CD8-positive, alpha-beta memory T cell (primary cell): ENCODE measurements at regions not wholly inside any gene's neighbourhood (a gene's known extent, or its start where the extent isn't known, plus 50 kb on each side); places are given as distances from the start of the nearest gene placed in this dataset.
A peak's percentile ranks its signal among the peaks of the same experiment; 100 is the strongest.

Experiments
- CTCF ChIA-PET: fragments of 350-600 bp; sonication (Branson Sonifier 250); formaldehyde crosslinking; loops from one replicate; lab custom pipeline; 2021; ENCODE audit warnings: antibody characterized with exemption; lab: Charles Lee
- POLR2A ChIA-PET: fragments of 350-600 bp; sonication (Branson Sonifier 250); formaldehyde crosslinking; loops from one replicate; lab custom pipeline; 2021; ENCODE audit warnings: antibody characterized with exemption; lab: Charles Lee
- DNase-seq, 5 donors: peaks; one replicate each; pipeline versions ENCODE4 v3.0.0 to v3.0.0-alpha.2; 2020 to 2022; ENCODE audit warnings: mixed read lengths in 1 of 5
- H3K27ac ChIP-seq: one replicate; pipeline ENCODE4 v1.7.0; 2013; ENCODE audit warnings: low read depth, mild to moderate bottlenecking, low read length, moderate library complexity
- H3K27me3 ChIP-seq: 2 replicates; pipeline ENCODE4 v1.7.0; 2013; ENCODE audit warnings: low read length, mild to moderate bottlenecking; ENCODE audit not compliant: insufficient read depth, poor library complexity, severe bottlenecking
- H3K36me3 ChIP-seq: 2 replicates; pipeline ENCODE4 v1.7.0; 2013; ENCODE audit warnings: mild to moderate bottlenecking, low read length, moderate library complexity; ENCODE audit not compliant: insufficient read depth
- H3K4me1 ChIP-seq: 2 replicates; pipeline ENCODE4 v1.7.0; 2013; ENCODE audit warnings: mild to moderate bottlenecking, low read length, moderate library complexity; ENCODE audit not compliant: insufficient read depth
- H3K4me3 ChIP-seq: 2 replicates; pipeline ENCODE4 v1.7.0; 2013; ENCODE audit warnings: mild to moderate bottlenecking, low read length
- H3K9me3 ChIP-seq: 2 replicates; pipeline ENCODE4 v1.7.0; 2013; ENCODE audit warnings: mild to moderate bottlenecking, low read length
- H3K27ac Mint-ChIP-seq, 8 donors: one replicate each; pipeline ENCODE4 v1.8.0; 2020 to 2021; ENCODE audit warnings: mixed read lengths in 8 of 8, mild to moderate bottlenecking in 6 of 8, inconsistent platforms in 3 of 8, moderate library complexity in 3 of 8
- H3K27me3 Mint-ChIP-seq, 2 donors: one replicate each; pipeline ENCODE4 v1.8.0; 2020 to 2021; ENCODE audit warnings: mixed read lengths in 2 of 2, mild to moderate bottlenecking in 1 of 2, moderate library complexity in 1 of 2
- H3K36me3 Mint-ChIP-seq, 3 donors: one replicate each; pipeline ENCODE4 v1.8.0; 2020 to 2021; ENCODE audit warnings: mixed read lengths in 3 of 3, inconsistent platforms in 1 of 3, mild to moderate bottlenecking in 1 of 3
- H3K4me1 Mint-ChIP-seq, 3 donors: one replicate each; pipeline ENCODE4 v1.8.0; 2020 to 2021; ENCODE audit warnings: mixed read lengths in 3 of 3, inconsistent platforms in 1 of 3, mild to moderate bottlenecking in 1 of 3
- H3K4me3 Mint-ChIP-seq, 7 donors: one replicate each; pipeline ENCODE4 v1.8.0; 2020 to 2021; ENCODE audit warnings: mixed read lengths in 7 of 7, mild to moderate bottlenecking in 6 of 7, moderate library complexity in 4 of 7, inconsistent platforms in 2 of 7
- H3K9me3 Mint-ChIP-seq, 5 donors: one replicate each; pipeline ENCODE4 v1.8.0; 2020 to 2022; ENCODE audit warnings: mixed read lengths in 5 of 5, mild to moderate bottlenecking in 3 of 5, moderate library complexity in 2 of 5, inconsistent platforms in 1 of 5

DNA sequence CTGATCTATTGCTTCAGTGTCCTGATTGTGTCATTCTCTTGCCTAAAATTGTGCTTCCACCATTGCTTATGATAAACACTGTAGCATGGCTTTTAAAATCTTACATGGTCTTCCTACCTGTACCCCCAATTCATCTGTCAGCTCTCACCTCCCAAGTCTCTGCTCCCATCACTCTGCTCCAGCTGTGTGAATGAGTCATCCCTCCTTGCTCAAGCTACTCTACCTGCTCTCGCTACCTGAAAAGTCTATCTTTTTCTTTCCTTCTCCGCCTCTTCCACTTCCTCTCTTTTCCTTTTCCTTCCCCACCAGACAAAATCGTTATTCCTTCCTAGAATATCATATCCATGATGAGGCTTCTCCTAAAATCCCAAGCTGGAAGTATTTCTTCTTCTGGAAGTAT lies 341.7 kb downstream of the PRELID2 start:
- ChIA-PET POLR2A (no interaction called here), CTCF (no interaction called here)
- H3K27me3 Mint-ChIP-seq, result peaks cover 0 to 2% of the 10 kb centered on the region in 2 donors

DNA sequence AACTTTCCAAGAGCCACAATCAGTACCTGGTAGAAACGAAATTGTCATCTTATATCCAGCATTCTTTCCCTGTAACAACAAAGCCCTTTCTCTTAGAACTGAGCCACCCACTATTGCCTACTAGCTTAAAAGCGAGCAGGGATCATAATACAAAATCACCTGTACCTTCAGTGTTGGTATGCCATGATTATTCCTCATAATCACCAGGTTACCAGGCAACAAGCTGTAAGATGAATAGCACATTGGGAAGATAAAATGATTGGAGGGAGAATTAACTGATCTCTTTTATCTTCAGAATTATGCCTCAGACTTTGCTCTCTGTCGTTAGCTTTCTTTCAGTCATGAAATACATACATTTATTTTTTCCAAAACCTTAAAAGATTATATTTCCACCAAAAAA lies 345.6 kb downstream of the PRELID2 start:
- no peaks in the 10 kb centered on the region for H3K36me3 Mint-ChIP-seq
- ChIA-PET POLR2A (no interaction called here), CTCF (no interaction called here)
- Histone ChIP-seq H3K36me3 (no peaks in the 10 kb centered on the region), H3K4me1 (no peaks in the 10 kb centered on the region), H3K27me3 (no peaks in the 10 kb centered on the region), H3K27ac (no peak overlapping the region), H3K4me3 (no peak overlapping the region), H3K9me3 (no peaks in the 10 kb centered on the region)
- DNase-seq, result no peak
- H3K4me1 Mint-ChIP-seq, result no peaks in the 10 kb centered on the region
- no peak overlapping the region for H3K4me3 Mint-ChIP-seq
- H3K27me3 Mint-ChIP-seq, result peaks cover 0 to 2% of the 10 kb centered on the region in 2 donors
- peaks cover 0 to 13% (median 7%) of the 10 kb centered on the region in 5 donors for H3K9me3 Mint-ChIP-seq
- no peak overlapping the region for H3K27ac Mint-ChIP-seq

More for the DNA sequence above, 341.7 kb downstream of the PRELID2 start:
- H3K4me1 ChIP-seq, result no peaks in the 10 kb centered on the region
- Mint-ChIP-seq H3K9me3 (peaks cover 0 to 12% (median 4%) of the 10 kb centered on the region in 5 donors), H3K4me3 (no peak overlapping the region), H3K4me1 (no peaks in the 10 kb centered on the region), H3K36me3 (no peaks in the 10 kb centered on the region), H3K27ac (peak overlapping the region in 1 of 8 donors; percentile 10)
- no peaks in the 10 kb centered on the region for H3K27me3 ChIP-seq
- no peak for DNase-seq
- H3K27ac ChIP-seq, result no peak overlapping the region
- H3K36me3 ChIP-seq, result no peaks in the 10 kb centered on the region
- no peak overlapping the region for H3K4me3 ChIP-seq
- no peaks in the 10 kb centered on the region for H3K9me3 ChIP-seq

DNA sequence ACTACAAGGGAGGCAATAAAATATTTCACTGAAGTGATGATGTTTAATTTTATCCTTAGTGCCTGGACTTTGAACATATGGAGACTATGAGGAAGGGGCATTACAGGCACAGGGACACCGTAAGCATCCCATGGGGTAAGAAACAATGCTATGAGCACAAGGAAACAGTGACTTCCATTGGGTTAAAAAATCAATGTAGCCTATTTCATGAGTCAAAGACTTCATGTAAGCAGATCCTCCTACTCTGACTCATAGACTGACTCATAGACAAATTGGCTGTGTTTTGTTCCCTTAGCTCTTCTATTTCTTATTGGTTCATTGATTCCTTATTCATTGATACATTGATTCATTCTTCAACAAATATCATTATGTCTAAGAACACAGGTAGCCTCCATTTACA lies 351.0 kb downstream of the PRELID2 start:
- no peaks in the 10 kb centered on the region for H3K36me3 ChIP-seq
- POLR2A ChIA-PET, result no interaction called here
- Mint-ChIP-seq H3K4me3 (no peak overlapping the region), H3K27ac (no peak overlapping the region), H3K27me3 (no peaks in the 10 kb centered on the region), H3K9me3 (peaks cover 0 to 16% (median 3%) of the 10 kb centered on the region in 5 donors), H3K36me3 (no peaks in the 10 kb centered on the region), H3K4me1 (no peaks in the 10 kb centered on the region)
- H3K9me3 ChIP-seq, result no peaks in the 10 kb centered on the region
- H3K4me3 ChIP-seq, result no peak overlapping the region
- no peaks in the 10 kb centered on the region for H3K4me1 ChIP-seq
- no peak overlapping the region for H3K27ac ChIP-seq
- H3K27me3 ChIP-seq, result no peaks in the 10 kb centered on the region
- no peak for DNase-seq
- CTCF ChIA-PET, result no interaction called here

DNA sequence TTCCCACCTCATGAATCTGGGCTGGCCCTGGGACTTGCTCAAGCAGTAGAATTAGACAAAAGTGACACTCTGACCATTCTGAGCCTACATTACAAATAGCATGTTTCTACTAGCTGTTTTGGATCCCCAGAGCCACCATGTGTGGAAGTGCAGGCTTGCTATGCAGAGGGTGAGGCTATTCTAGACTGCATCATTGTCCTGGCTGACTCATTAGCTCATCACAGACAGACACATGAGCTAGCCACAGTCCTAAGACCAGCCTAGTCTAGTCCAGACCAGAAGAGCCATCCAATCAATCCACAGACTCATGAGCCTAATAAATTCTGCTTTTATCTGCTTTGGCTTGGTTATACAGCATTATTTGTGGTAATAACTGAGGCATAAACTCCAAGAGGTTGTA lies 351.9 kb downstream of the PRELID2 start:
- H3K9me3 Mint-ChIP-seq, result peaks cover 0 to 11% (median 5%) of the 10 kb centered on the region in 5 donors
- CTCF ChIA-PET, result no interaction called here

DNA sequence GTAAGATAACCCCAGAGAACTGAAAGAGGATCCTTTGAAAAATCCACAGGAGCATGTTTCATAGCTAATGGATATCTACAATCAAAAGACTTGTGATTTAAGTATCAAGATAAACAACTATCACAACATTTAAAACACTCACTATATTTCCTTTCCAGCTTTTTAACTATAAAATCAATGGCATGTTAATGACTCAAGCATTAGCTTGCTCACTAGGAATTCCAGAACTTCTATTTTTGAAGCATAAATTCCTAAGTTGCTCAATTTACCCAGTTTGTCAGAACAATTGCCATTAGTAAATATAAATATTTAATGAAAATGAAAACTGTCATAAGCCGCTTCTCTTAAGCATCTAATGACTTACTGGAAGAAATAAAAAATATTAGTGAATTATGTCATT lies 355.3 kb downstream of the PRELID2 start:
- Mint-ChIP-seq H3K27me3 (no peaks in the 10 kb centered on the region), H3K9me3 (peaks cover 0 to 6% (median 1%) of the 10 kb centered on the region in 5 donors), H3K36me3 (no peaks in the 10 kb centered on the region), H3K27ac (no peak overlapping the region), H3K4me1 (no peaks in the 10 kb centered on the region), H3K4me3 (no peak overlapping the region)
- H3K4me1 ChIP-seq, result no peaks in the 10 kb centered on the region
- H3K4me3 ChIP-seq, result no peak overlapping the region
- DNase-seq, result no peak
- no peaks in the 10 kb centered on the region for H3K27me3 ChIP-seq
- H3K36me3 ChIP-seq, result no peaks in the 10 kb centered on the region
- ChIA-PET CTCF (no interaction called here), POLR2A (no interaction called here)
- H3K9me3 ChIP-seq, result no peaks in the 10 kb centered on the region
- no peak overlapping the region for H3K27ac ChIP-seq

More for the DNA sequence above, 351.9 kb downstream of the PRELID2 start:
- Mint-ChIP-seq H3K4me1 (no peaks in the 10 kb centered on the region), H3K4me3 (no peak overlapping the region), H3K36me3 (no peaks in the 10 kb centered on the region), H3K27me3 (no peaks in the 10 kb centered on the region), H3K27ac (no peak overlapping the region)
- Histone ChIP-seq H3K4me1 (no peaks in the 10 kb centered on the region), H3K36me3 (no peaks in the 10 kb centered on the region), H3K4me3 (no peak overlapping the region), H3K27ac (no peak overlapping the region), H3K27me3 (no peaks in the 10 kb centered on the region), H3K9me3 (no peaks in the 10 kb centered on the region)
- DNase-seq, result no peak
- POLR2A ChIA-PET, result no interaction called here

DNA sequence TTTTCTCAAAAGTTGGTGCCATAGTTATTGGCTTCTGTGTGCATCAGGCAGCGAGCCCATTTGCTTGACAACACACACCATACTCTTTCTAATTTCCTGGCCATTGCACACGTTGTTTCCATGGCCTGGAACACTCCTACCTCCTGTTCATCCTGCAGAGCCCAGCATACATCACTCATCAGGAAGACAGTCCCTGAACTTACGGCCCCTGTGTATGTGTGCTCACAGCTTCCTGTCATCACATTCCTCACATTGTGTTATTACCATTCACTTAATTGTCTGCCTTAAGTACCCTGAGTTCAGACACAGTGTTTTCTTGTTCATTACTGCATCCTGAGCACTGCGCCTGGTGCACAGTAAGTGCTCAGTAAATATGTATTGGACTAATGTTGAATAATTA lies 355.9 kb downstream of the PRELID2 start:
- Mint-ChIP-seq H3K4me1 (no peaks in the 10 kb centered on the region), H3K27ac (no peak overlapping the region), H3K9me3 (peaks cover 0 to 6% (median 3%) of the 10 kb centered on the region in 5 donors), H3K36me3 (no peaks in the 10 kb centered on the region), H3K27me3 (no peaks in the 10 kb centered on the region), H3K4me3 (no peak overlapping the region)
- Histone ChIP-seq H3K27me3 (no peaks in the 10 kb centered on the region), H3K36me3 (no peaks in the 10 kb centered on the region), H3K9me3 (no peaks in the 10 kb centered on the region), H3K4me3 (no peak overlapping the region), H3K27ac (no peak overlapping the region), H3K4me1 (no peaks in the 10 kb centered on the region)
- DNase-seq, result no peak
- ChIA-PET CTCF (no interaction called here), POLR2A (no interaction called here)

DNA sequence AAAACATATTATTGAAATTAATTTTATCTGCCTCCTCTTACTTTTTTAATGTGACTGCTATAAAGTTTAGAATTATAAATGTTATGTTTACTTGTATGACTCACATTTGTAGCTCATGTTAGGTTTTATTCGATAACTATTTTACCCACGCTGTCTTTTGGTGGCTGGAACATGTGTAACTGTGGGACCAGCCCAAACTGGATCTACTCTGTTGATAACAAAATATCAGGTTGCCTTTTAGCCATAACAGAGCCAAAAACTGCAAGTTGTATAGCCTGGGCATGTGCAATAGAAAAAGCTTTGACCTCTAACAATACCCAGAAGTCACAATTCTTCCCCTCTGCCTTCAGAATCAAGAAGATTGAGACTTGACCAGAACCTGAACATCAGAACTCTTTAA lies 356.5 kb downstream of the PRELID2 start:
- POLR2A ChIA-PET, result no interaction called here
- Histone ChIP-seq H3K4me1 (no peaks in the 10 kb centered on the region), H3K27me3 (no peaks in the 10 kb centered on the region), H3K4me3 (no peak overlapping the region), H3K27ac (no peak overlapping the region), H3K9me3 (no peaks in the 10 kb centered on the region), H3K36me3 (no peaks in the 10 kb centered on the region)
- no peak overlapping the region for H3K27ac Mint-ChIP-seq
- H3K9me3 Mint-ChIP-seq, result peaks cover 0 to 7% (median 3%) of the 10 kb centered on the region in 5 donors
- no peak overlapping the region for H3K4me3 Mint-ChIP-seq
- DNase-seq, result no peak
- no peaks in the 10 kb centered on the region for H3K4me1 Mint-ChIP-seq
- H3K36me3 Mint-ChIP-seq, result no peaks in the 10 kb centered on the region
- CTCF ChIA-PET, result no interaction called here
- no peaks in the 10 kb centered on the region for H3K27me3 Mint-ChIP-seq

DNA sequence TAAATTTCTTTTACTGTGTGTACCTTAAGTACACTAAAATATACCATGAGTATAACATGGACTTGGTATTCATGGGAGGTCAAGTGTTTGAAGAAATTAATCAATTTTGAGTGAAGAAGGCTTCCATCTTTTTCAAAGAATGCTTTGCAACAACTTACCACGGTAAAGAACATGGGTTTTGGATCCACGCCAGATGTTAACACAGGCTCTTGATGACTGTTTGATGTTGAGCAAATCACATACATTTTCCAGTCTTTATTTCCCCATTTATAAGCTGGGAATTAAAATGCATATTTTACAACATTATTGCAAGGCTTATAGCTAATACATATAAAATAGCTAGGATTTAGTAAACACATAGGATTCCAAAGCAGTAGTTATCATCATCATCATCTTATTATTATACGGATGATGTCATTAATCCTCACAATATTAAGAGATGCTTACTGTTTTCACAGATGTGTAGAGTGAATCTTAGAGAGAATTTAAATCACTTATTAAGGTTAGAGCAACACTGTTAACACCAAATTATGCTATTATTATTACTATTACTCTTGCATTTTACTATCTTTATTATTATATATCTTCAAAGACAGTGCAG lies 362.0 kb downstream of the PRELID2 start:
- Histone ChIP-seq H3K4me3 (no peak overlapping the region), H3K9me3 (no peaks in the 10 kb centered on the region), H3K27ac (no peak overlapping the region), H3K36me3 (no peaks in the 10 kb centered on the region), H3K4me1 (no peaks in the 10 kb centered on the region), H3K27me3 (no peaks in the 10 kb centered on the region)
- CTCF ChIA-PET, result no interaction called here
- no peak overlapping the region for H3K27ac Mint-ChIP-seq
- no peaks in the 10 kb centered on the region for H3K4me1 Mint-ChIP-seq
- DNase-seq, result no peak
- no peaks in the 10 kb centered on the region for H3K27me3 Mint-ChIP-seq
- H3K36me3 Mint-ChIP-seq, result no peaks in the 10 kb centered on the region
- H3K9me3 Mint-ChIP-seq, result peaks cover 0 to 11% (median 6%) of the 10 kb centered on the region in 5 donors
- no peak overlapping the region for H3K4me3 Mint-ChIP-seq
- POLR2A ChIA-PET, result no interaction called here
